SK-N-SH (cell line): ENCODE measurements at regions not wholly inside any gene's neighbourhood (a gene's known extent, or its start where the extent isn't known, plus 50 kb on each side); places are given as distances from the start of the nearest gene placed in this dataset.

Experiments
- CTCF ChIA-PET: fragments of 300-600, 350-600 bp; formaldehyde crosslinking; extraction: SDS; loops from one replicate; lab custom pipeline; 2021; lab: Yijun Ruan, JAX
- POLR2A ChIA-PET: fragments of 350-600 bp; sonication (Branson Sonifier 250); formaldehyde crosslinking; extraction: SDS; loops from one replicate; lab custom pipeline; 2020; ENCODE audit warnings: antibody characterized with exemption, inconsistent platforms; lab: Yijun Ruan, JAX
- DNase-seq: peaks from one replicate; pipeline ENCODE4 v3.0.0; 2012
- H2AFZ ChIP-seq: fragments of 200-600 bp; sonication (generic); 2 replicates; pipeline ENCODE4 v1.8.1; 2016; ENCODE audit warnings: antibody characterized with exemption, mild to moderate bottlenecking, low read depth
- H3F3A ChIP-seq: fragments of 200-600 bp; sonication (generic); replicated peaks from 2 replicates; pipeline ENCODE3; 2016; ENCODE audit warnings: antibody characterized with exemption, mild to moderate bottlenecking; ENCODE audit not compliant: insufficient read depth
- H3K27ac ChIP-seq, 2 experiments: fragments of 200-500 bp in 1 of 2; fragments of 200-600 bp in 1 of 2; sonication (Bioruptor generic) in 1 of 2; sonication (generic), shearing (Covaris generic) in 1 of 2; 2 replicates each; pipeline versions ENCODE4 v1.5.1 to v1.6.1; 2014 to 2016; ENCODE audit warnings: low read depth in 2 of 2, inconsistent platforms in 1 of 2, low read length in 1 of 2, mild to moderate bottlenecking in 1 of 2, mixed read lengths in 1 of 2
- H3K27me3 ChIP-seq: fragments of 200-600 bp; sonication (generic), shearing (Covaris generic); 2 replicates; pipeline ENCODE4 v1.6.1; 2016; ENCODE audit warnings: mixed run types; ENCODE audit not compliant: insufficient read depth
- H3K36me3 ChIP-seq, 2 experiments: fragments of 200-500 bp in 1 of 2; fragments of 200-600 bp in 1 of 2; sonication (Bioruptor generic) in 1 of 2; sonication (generic) in 1 of 2; replicated peaks in 1 of 2; 2 replicates each; pipeline versions ENCODE3 to v1.5.1; 2014 to 2016; ENCODE audit warnings: low read length in 1 of 2, mild to moderate bottlenecking in 1 of 2; ENCODE audit not compliant: insufficient read depth in 2 of 2, control insufficient read depth in 1 of 2
- H3K4me1 ChIP-seq, 2 experiments: fragments of 200-500 bp in 1 of 2; fragments of 200-600 bp in 1 of 2; sonication (Bioruptor generic) in 1 of 2; sonication (generic), shearing (Covaris generic) in 1 of 2; 2 replicates each; pipeline versions ENCODE4 v1.5.1 to v1.6.1; 2014 to 2016; ENCODE audit warnings: low read depth in 1 of 2, low read length in 1 of 2, mixed run types in 1 of 2; ENCODE audit not compliant: insufficient read depth in 2 of 2, control insufficient read depth in 1 of 2
- H3K4me2 ChIP-seq: fragments of 200-600 bp; sonication (generic), shearing (Covaris generic); 2 replicates; pipeline ENCODE4 v1.6.1; 2017; ENCODE audit warnings: mixed run types
- H3K4me3 ChIP-seq, 2 experiments: fragments of 200-500 bp in 1 of 2; fragments of 200-600 bp in 1 of 2; sonication (Bioruptor generic) in 1 of 2; sonication (generic), shearing (Covaris generic) in 1 of 2; 2 replicates each; pipeline versions ENCODE4 v1.5.1 to v1.8.1; 2014 to 2016; ENCODE audit warnings: low read depth in 2 of 2, inconsistent platforms in 1 of 2, low read length in 1 of 2, mild to moderate bottlenecking in 1 of 2, mixed read lengths in 1 of 2, moderate library complexity in 1 of 2
- H3K79me2 ChIP-seq: fragments of 200-600 bp; sonication (generic); 2 replicates; pipeline ENCODE4 v1.8.1; 2017; ENCODE audit warnings: mild to moderate bottlenecking; ENCODE audit not compliant: insufficient read depth
- H3K9ac ChIP-seq: fragments of 200-600 bp; sonication (generic); 2 replicates; pipeline ENCODE4 v1.6.1; 2017; ENCODE audit warnings: mixed run types
- H3K9me2 ChIP-seq: fragments of 200-600 bp; sonication (generic); 2 replicates; pipeline ENCODE4 v1.6.1; 2017; ENCODE audit warnings: mixed run types
- H3K9me3 ChIP-seq: fragments of 200-600 bp; sonication (generic); 2 replicates; pipeline ENCODE4 v1.6.1; 2017; ENCODE audit warnings: mixed run types, mild to moderate bottlenecking, moderate library complexity
- H4K20me1 ChIP-seq: fragments of 200-600 bp; sonication (generic); 2 replicates; pipeline ENCODE4 v1.6.1; 2017; ENCODE audit warnings: mild to moderate bottlenecking, mixed run types; ENCODE audit not compliant: insufficient read depth
- ELF1 ChIP-seq: IDR thresholded peaks from 2 replicates; pipeline ENCODE4 v1.4.0; 2012
- EP300 ChIP-seq, 2 experiments: IDR thresholded peaks; 2 replicates each; pipeline versions ENCODE4 v1.4.0 to v1.6.1; 2012; ENCODE audit warnings: borderline replicate concordance in 1 of 2, low read depth in 1 of 2, low read length in 1 of 2
- EZH2phosphoT487 ChIP-seq: fragments of 200-600 bp; sonication (generic); IDR thresholded peaks from 2 replicates; pipeline ENCODE4 v1.6.1; 2017; ENCODE audit warnings: low read depth, mixed run types, mild to moderate bottlenecking, antibody characterized with exemption, moderate library complexity, borderline replicate concordance
- FOSL2 ChIP-seq: IDR thresholded peaks from 2 replicates; pipeline ENCODE4 v1.4.0; 2012; ENCODE audit warnings: low read depth, mild to moderate bottlenecking, moderate library complexity, borderline replicate concordance
- IRF3 ChIP-seq: fragments of 150-350 bp; IDR thresholded peaks from 2 replicates; pipeline ENCODE4 v1.6.1; 2016; ENCODE audit warnings: mild to moderate bottlenecking, low read depth, low read length
- NRF1 ChIP-seq: IDR thresholded peaks from 2 replicates; pipeline ENCODE4 v1.6.1; 2012; ENCODE audit warnings: low read depth, mild to moderate bottlenecking, low read length
- RAD21 ChIP-seq: IDR thresholded peaks from 2 replicates; pipeline ENCODE4 v1.6.1; 2012; ENCODE audit warnings: mild to moderate bottlenecking, low read length
- SMC3 ChIP-seq: IDR thresholded peaks from 2 replicates; pipeline ENCODE4 v1.6.1; 2012; ENCODE audit warnings: low read depth, low read length, improper control_type of control experiment
- TCF12 ChIP-seq: IDR thresholded peaks from 2 replicates; pipeline ENCODE4 v1.4.0; 2012
- ZBTB33 ChIP-seq: IDR thresholded peaks from 2 replicates; pipeline ENCODE4 v1.4.0; 2012; ENCODE audit warnings: low read depth, borderline replicate concordance
- WGBS: methylation state at CpG from one replicate; pipeline ENCODE4 v1.1.6; 2017; ENCODE audit warnings: low lambda C conversion rate; 5-methylcytosine and 5-hydroxymethylcytosine counted together

- Histone ChIP-seq H4K20me1 (no peaks in the 10 kb centered on the region), H3K9me2 (no peaks in the 10 kb centered on the region), H3K4me3 (no peak overlapping the region), H3K79me2 (no peaks in the 10 kb centered on the region), H3F3A (no peaks in the 10 kb centered on the region), H2AFZ (no peak overlapping the region), H3K4me2 (no peak overlapping the region), H3K27ac (no peak overlapping the region), H3K4me1 (no peaks in the 10 kb centered on the region), H3K9me3 (no peaks in the 10 kb centered on the region), H3K27me3 (no peaks in the 10 kb centered on the region), H3K9ac (no peak overlapping the region), H3K36me3 (no peaks in the 10 kb centered on the region)
- 62% methylated on average over 4 of the region's 4 CpGs for whole genome bisulfite sequencing
- ChIA-PET POLR2A (no interaction called here), CTCF (no interaction called here)
- no peak for DNase-seq
- no peak for TF ChIP-seq FOSL2
Measured at GRCh38 chr3:78161736-78162135, 1121.8 kb downstream of the ROBO2 start.

GRCh38 chr3:78163379-78163778 lies 1123.5 kb downstream of the ROBO2 start:
- H3K36me3 ChIP-seq: no peaks in the 10 kb centered on the region
- H3K9me3 ChIP-seq: no peaks in the 10 kb centered on the region
- H3K4me3 ChIP-seq: no peak overlapping the region; a peak in 1 of 4 replicates
- no peaks in the 10 kb centered on the region for H3K27me3 ChIP-seq
- no peak overlapping the region for H3K27ac ChIP-seq
- H3K9me2 ChIP-seq: no peaks in the 10 kb centered on the region
- no peak for DNase-seq
- POLR2A ChIA-PET: no interaction called here
- no peak overlapping the region for H2AFZ ChIP-seq
- no peaks in the 10 kb centered on the region for H3K79me2 ChIP-seq
- H3K4me2 ChIP-seq: no peak overlapping the region
- no peaks in the 10 kb centered on the region for H3K4me1 ChIP-seq
- no peaks in the 10 kb centered on the region for H4K20me1 ChIP-seq
- CTCF ChIA-PET: no interaction called here
- TF ChIP-seq ZBTB33 (no peak), NRF1 (no peak), EZH2phosphoT487 (no peak), IRF3 (no peak), FOSL2 (no peak), ELF1 (no peak), RAD21 (no peak), TCF12 (no peak), EP300 (IDR thresholded peaks at IDR 0.05; ENCODE audit: borderline replicate concordance in 1 of 2, low read depth in 1 of 2, low read length in 1 of 2) (no peak), SMC3 (no peak)
- no peaks in the 10 kb centered on the region for H3F3A ChIP-seq
- H3K9ac ChIP-seq: no peak overlapping the region
